GM18520 (cell line): ENCODE measurements at regions not wholly inside any gene's neighbourhood (a gene's known extent, or its start where the extent isn't known, plus 50 kb on each side); places are given as distances from the start of the nearest gene placed in this dataset.
"Not testable (repeated sequence)": the region's sequence is repeated elsewhere in the genome, so short reads cannot be mapped to it uniquely, and the experiment has no call there.

ENCODE experiments used
- ATAC-seq: cut with Tn5 transposase; IDR thresholded peaks from one replicate; pipeline ENCODE4 v1.9.1; 2021; ENCODE audit not compliant: unreplicated experiment

DNA sequence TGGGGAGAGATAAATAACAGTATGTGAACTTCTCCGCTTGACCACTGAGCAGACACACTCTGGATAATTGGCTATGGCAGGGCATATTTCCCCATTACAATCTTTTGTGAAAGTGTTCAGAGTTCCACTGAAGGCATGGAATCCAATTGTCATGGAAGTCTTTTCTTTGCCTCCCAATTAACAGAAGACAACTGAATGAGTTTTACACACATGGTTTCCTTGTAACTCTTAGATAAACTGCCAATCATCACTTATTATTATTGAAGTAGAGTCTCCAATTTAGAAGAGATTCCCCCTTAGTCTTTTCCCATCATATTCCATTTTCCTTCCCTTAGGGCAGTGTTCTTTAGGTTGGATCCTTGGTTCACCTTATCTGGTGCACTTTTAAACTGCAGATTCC, 308.3 kb downstream of the NR2F2 start:
- ATAC-seq, result no peak

DNA sequence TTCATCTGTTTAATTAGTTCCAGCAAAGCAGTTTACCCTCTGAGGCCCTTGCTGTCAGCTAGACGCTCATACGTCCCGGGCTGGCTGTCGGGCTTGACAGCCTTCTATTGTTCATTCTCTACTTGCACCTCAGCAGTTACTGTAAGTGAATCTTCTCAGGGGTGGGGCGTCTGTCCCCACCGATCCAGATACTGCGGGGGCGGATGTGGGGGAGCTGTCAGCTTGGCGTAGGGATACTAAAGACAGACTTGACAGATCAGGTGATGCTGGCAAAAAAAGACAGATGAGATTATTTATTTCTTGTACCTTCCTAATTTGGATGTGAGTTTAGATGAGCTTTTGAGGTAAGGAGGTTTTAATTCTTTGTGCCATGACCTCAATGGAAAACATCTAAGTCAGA, 315.3 kb downstream of the NR2F2 start:
- no peak for ATAC-seq

DNA sequence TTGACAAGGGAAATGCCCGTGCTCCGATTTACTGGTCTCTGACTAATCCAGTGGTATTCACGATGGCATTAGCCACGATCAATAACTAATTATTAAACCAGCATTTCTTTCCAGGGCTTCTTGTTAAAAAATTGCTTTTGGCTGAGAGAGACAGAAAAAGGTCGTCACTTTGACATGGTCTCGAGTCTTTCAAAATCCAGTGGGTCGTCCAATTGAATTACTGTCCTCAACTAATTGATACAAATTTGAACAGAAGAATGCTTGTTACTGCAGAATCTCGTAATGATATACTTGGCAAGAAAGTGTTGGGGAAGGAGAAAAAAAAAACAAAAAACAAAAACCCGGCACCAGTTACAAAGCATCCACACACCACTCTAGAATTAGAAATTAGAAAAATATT, 318.4 kb downstream of the NR2F2 start:
- ATAC-seq, result no peak

DNA sequence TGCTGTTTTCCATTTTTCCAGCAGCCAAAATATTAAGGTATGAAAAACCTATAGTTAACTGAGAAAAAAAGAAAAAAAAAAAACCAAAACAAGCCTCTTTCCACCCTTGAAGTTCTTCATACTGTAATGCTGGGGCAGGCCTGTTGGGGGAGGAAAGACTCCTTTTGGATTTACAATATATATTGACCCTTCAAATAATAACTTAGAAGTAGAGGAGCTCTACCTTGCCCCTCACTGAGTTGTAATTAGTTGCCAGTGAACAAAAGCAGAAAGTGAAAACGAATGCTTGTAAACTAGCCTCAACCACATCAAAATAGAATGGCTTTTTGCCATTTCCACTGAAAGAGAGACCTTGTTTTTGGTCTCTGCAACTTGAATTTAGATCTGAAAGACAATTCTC, 326.6 kb downstream of the NR2F2 start:
- no peak for ATAC-seq

DNA sequence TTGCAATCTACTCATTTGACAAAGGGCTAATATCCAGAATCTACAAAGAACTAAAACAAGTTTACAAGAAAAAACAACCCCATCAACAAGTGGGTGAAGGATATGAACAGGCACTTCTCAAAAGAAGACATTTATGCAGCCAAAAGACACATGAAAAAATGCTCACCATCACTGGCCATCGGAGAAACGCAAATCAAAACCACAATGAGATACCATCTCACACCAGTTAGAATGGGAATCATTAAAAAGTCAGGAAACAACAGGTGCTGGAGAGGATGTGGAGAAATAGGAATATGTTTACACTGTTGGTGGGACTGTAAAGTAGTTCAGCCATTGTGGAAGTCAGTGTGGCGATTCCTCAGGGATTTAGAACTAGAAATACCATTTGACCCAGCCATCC, 336.5 kb downstream of the NR2F2 start:
- ATAC-seq, result not testable (repeated sequence)

DNA sequence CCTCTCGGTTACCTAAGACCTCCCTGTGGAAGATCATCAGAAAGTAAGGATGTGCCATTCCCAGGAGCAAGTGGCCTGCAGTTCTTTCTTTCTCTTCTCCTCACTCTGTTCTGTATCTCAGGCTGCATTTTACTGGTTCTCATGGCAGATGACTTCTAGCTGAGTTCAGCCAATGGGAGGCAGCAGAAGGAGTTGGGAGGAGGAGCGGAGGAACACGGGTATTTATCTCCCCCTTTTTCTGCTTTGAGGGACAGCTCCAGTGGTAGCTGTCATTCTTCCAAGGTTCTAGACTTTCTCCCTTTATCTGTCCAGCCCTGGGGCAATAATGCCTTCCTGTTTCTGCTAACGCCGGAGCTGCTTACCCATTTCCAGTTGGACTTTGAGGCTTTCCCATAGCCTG, 339.9 kb downstream of the NR2F2 start:
- ATAC-seq, result no peak

DNA sequence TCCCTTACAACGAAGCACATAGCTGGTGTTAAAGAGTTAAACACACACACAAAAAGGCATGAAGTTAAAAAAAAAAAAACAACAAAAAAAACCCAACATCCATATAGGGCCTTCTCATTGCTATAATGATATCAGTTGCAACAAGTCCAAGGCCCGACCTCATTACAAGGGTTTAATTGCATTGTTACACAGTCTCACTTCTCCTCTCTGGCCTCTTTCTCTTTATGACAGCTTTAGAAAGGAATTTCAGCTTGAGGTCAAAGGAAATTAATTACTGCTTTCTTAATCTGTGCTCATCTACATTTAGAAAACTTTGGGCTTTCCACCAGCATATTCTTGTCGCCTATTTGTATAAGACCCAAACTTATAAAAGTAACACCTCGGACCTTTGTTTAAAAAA, 342.1 kb downstream of the NR2F2 start:
- ATAC-seq, result no peak

DNA sequence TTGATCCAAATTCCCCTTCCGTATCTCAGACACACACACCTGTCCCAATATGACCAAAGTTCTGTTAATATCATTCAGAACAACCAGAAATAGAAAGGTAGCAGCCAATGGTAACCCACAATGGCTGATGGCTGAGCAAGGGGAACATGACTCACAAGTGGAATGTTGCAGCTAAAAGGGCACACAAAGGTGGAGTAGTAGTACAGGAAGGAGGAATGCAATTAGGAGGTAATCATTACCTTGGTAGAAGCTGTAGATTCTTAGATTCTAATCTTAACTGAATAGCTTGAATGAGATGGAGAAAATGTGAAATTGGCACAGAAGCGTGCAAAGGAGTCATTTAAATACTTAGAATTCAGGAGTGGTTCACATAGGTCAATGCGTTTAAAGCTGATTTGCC, 347.9 kb downstream of the NR2F2 start:
- ATAC-seq, result no peak

DNA sequence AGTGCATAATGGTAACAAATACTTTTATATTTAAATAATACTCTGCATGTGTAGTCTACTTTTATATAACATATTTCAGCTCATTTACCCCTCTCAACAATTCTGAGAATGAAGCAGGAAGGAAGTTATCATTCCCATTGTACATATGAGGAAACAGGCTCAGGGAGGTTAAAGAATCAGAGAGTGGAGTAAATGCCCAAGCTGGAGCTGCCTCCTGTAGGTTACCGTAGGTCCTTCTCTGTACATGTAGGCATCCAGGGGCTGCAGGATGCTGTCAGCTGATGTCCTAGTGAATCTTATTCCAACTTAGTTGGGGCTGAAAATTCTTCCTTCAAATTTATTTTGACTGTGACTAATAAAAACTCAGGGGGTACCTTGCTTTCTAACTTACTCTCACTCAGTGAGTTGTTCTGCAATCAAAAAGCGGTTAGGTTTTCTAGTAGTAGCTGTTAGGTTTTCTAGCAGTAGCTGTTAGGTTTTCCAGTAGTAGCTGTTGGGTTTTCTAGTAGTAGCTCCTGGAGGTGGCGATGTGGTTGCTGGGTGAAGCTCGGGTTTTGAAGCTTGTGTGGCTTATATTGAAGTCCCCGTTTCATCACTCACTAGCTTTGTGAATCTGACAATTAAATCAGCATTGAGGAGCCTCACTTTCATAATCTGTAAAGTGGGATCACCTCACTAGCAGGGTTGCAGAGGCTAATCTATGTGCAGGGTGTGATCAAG, 357.0 kb downstream of the NR2F2 start:
- no peak for ATAC-seq

DNA sequence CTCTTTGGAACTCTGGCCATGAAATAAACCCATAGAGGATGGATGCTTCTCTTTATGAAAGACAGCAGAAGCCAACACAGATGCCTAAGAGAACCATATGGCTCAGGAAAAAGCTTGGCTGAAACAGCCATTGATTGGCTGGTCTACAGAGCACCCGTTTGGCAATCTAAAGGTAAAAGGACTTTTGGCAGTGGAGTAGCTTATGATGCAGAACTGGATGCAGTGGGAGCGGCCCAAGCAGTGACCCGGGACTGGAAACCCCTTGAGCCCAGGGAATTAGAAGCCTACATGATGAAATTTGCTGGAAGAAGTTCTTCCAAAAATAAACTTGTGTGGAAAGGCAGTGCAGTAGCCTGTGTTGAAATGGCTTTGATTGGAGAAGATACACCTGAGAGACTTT, 360.2 kb downstream of the NR2F2 start:
- no peak for ATAC-seq

DNA sequence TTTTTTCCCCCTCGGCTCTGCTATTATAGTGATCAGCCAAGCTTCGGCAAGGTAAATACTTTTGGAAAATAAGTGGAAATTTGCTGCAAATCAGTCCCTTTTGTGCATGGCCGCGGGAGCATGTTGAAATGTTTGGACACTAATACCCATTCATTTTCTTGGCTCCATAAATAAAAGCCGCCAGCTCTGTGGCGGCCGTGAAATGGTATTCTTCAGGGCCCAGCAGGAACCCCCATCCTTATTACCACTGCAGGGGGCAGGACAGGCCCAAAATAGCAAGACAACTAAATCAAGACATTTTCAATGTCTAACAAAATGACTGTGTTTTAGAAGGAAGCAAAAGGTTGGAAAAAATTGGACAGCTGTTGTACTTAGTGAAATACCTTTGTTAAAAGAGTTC, 362.3 kb downstream of the NR2F2 start:
- no peak for ATAC-seq

DNA sequence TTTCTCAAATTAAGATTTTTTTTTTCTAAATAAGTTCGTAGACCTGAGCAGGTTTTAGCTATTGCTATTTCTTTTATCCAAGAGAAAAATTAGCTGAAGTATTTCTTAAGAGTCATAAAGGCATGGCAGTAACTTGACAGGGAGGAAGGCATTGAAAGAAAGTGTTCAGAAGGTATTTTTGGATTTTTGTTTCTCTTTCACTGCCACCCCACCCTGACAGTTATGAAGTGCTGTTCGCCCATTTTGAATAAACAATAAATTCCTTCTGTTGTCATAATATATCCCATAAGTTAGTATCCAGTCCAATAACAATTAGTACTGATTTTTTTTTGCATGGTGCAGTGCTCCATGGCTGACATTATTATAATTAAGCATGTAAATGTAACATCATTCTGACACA, 363.0 kb downstream of the NR2F2 start:
- ATAC-seq, result no peak

DNA sequence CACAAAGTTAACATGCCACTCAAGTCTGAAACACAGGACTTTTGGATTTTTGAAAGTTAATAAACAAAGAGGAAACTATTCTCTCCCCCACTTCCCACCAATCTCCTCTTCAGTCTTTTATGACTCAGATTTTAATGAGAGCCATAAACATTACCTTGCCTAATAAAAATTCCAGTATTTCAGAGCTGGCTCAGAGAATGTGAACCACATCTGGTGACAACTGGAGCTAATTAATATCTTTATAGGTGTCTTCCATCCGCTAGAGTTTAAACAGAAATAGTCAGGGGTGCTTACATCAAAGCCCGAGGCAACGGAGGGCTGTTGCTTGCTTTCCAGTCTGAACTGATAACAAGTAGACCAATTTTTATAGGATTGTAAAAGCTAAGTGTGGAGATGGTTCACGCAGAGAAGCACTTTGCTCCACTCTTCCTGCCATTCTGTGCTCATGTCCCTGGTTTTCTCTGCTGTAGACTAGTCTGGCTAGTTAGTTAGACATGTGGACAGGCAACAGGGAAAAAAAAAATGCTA, 363.6 kb downstream of the NR2F2 start:
- no peak for ATAC-seq

DNA sequence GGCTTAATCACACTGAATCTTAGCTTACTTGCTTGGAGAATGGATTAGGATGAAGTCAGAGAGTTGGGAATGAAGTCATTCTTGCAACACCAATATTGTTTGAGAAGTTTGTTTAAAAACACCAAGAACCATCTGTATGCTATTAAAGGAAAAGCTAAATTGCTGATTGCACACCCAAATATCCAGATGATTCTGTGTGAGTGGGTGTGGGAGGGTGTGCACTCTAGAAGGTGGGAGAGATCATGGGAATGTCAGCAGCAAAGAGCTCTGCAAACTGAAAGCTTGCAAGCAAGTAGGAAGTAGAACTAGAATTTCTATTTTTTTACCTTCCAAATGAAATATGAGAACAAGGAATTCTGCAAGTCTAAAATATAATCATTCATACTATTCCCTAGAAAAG, 364.9 kb downstream of the NR2F2 start:
- no peak for ATAC-seq

DNA sequence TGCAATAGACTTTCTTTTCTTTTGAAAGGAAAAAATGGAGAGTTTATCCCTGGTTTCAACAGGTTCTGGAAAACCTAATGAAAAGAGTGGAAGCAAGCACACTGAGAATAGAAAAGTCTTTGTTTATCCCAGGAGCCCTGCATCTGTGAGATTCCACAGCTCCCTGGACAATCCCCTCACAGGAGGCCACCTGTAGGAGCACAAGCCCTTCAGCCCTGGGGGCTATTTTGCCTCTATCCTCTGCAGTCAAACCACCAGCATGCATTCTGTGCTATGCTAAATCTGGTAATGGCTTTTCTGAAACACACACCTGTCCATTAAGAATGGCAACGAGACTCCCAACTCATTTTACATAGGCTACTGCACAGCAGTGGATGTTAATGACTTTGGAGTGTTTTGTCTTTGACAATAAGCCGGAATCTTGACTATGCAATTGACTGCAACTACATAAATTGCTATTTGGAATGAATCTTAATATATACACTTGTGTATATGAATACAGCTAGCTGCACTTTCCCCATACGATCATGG, 369.4 kb downstream of the NR2F2 start:
- ATAC-seq, result no peak

DNA sequence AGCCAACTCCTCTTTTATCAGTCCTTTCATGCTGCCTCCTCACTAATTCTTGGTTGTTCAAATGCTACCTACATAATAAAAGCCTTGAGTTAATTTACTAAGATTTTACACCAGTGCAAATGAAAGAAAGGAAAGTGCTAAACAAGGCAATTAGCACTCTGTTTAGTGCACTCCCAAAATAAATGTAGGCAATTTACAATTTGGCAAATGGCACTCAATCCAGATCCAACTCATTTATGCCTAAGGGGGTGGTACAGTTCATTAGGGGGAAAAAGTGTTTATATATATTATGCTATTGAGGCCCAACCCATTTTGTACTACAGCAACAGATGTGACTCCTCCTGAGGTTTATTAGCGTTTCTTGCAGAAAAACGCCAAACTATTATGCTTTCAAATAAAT, 370.1 kb downstream of the NR2F2 start:
- ATAC-seq, result no peak

DNA sequence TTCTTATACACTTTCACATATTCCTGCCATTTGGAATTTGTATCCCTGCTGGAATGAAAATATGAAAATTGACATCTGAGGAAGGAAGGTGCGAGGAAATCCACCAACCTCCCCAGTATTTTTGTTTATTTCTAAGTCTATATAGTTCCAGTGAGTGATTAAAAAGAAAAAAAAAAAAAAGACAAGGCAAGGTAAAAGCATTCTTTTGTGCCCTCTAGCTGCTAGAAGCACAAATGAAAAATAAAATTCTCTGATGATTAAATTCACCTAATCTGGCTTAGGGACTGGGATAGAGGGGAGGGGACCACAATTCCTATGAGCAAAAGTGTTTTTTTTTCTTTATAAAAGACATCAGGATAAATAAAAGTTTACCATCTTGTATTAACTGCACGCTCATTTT, 370.9 kb downstream of the NR2F2 start:
- ATAC-seq, result no peak

DNA sequence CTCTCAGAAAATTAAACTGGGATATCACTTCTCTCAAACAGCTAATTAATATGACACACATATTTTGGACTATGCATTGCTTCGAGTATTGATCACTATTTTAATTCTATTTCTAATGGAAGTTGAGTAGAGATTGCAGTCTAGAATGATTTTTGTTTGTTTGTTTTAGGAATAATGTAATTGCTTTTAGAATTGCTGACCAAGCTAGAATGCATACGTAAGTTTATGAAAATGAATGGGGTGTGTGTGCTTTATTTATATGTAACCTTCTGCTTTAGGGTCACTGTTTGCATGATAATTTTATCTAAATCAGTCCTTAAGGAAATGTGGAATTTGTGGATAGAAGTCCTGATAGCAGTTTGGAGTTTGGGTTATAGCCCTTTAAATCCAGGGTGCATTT, 371.4 kb downstream of the NR2F2 start:
- no peak for ATAC-seq

DNA sequence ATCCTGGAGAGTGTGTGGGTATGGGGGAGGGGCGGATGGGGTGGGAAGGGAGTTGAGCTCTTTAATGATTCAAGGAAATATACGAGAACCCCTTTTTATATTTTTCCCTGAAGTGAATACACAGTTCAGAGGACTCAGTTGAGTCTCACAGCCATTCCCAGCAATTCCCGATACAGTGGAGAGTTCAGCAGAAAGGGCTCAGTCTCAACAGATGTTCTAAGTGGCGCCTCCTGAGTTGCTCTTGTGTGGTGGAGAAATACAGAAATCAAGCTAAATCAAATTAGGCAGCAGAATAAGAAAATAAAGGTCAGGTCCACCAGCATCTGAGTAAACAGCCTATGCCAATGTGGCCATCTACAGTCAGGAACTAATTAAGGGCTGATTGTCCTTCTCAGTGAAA, 372.1 kb downstream of the NR2F2 start:
- no peak for ATAC-seq

DNA sequence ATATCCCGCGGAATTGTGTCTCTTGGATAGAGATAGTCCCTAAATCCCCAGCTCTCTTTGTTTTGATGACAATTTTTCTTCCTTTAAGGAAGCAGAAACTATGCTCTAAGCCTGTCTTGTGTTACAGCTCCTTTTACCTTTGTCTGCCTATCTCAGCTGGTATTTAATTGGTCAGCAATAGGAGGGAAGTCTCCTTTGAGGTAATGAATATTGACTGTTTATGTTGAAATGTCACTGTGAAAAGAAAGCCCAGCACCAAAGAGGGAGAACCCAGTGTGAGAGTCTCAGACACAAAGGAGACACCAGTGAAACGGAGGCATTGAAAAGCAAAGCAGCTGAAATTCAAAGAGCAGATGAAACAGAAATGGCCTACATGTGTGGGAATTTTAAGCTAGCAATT, 372.6 kb downstream of the NR2F2 start:
- ATAC-seq, result no peak

DNA sequence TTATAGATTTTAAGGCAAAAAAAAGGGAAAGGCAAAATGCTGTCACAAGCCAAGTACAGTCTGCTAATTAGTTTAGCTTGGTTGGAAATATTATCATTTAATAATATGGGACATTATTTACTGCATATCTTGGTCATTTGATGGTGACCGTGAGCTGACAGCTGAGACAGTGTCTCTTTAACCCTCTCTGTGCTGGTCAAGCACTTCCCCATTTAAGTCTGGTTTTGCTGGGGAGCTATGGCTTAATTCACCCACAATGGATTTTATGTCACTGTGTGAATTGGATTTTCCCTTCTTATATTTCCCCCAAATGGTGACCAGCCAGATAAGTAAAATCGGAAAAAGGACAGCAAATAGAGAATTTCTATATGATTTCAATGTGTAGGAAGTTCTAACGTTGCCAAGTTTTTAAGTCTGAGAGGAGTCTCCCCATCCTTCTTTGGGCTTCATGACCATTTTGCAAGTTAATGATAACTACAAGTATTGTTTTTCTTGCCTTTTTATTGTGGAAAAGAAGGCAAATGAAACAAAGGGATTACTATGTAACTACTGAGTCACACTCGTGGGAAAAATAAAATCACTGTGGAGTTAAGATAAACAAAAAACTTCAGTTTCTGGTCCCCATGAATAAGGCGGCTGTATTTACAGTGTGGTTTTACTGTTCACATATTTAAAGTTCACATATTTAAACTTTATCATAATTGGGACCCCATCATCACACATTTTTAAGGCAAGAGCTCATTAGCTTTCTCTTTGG, 373.5 kb downstream of the NR2F2 start:
- ATAC-seq, result no peak

DNA sequence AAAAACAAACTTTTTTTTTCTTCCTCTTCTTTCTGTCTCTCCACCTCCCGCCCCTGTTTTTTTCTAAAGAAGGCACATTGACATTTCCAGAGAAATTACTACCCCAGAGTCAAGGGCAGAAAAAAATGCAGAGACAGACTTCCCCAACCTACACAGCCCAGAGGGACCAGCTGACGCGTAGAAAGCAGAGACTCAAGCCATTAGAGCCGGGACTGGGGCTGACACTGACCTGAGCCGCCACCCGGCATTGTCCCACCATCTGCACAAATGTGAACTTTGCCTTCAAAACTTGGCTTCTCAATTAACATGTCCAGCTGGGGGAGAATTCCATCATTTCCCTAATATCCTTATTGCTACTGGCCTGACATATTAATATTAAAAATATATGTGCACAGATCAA, 385.6 kb downstream of the NR2F2 start:
- no peak for ATAC-seq
